HG03139 (cell line): ENCODE measurements at regions not wholly inside any gene's neighbourhood (a gene's known extent, or its start where the extent isn't known, plus 50 kb on each side); places are given as distances from the start of the nearest gene placed in this dataset.
A peak's percentile ranks its signal among the peaks of the same experiment; 100 is the strongest.
"Not testable (repeated sequence)": the region's sequence is repeated elsewhere in the genome, so short reads cannot be mapped to it uniquely, and the experiment has no call there.

ENCODE experiments used
- ATAC-seq: cut with Tn5 transposase; IDR thresholded peaks from one replicate; pipeline ENCODE4 v1.9.1; 2021; ENCODE audit not compliant: unreplicated experiment

DNA sequence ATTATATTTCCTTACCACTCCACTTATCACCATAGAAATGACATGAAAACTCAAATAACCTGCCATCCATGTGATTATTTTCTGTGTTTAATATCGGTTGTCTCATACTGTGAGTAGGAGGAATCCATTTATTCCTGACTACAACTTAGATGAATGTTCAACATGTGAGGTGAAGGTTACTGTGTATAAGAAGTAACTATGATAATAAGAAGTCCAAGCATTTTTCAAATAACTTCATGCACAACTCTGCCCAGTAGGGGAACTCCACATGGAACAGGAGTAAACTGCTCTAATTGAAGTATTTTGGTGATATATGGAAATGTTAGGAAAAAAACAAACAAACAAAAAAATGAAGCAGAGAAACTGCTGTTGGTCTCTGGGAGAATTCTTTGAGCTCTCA, 447.5 kb upstream of the GRIN3A start:
- no peak for ATAC-seq

DNA sequence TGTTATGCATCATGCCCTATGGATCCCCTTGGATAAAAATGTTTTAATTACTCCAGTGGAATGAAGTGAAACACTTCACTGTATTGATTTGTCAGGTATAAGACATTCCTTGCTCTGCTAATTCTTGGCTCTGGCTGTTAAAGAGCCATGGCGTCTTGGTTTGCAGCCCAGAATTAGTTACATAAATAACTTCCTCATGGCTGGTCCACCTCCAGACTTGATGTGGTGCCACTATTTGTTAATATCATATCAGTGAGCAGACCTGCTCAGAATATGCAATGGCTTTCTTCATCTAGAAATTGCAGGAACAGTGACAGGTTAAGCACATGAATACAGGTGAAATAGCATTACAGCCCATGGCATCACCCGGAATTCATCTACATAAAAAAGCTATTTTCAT, 446.9 kb upstream of the GRIN3A start:
- ATAC-seq = no peak

- ATAC-seq = no peak
Measured at GRCh38 chr9:102178811-102179210, 440.4 kb upstream of the GRIN3A start.

DNA sequence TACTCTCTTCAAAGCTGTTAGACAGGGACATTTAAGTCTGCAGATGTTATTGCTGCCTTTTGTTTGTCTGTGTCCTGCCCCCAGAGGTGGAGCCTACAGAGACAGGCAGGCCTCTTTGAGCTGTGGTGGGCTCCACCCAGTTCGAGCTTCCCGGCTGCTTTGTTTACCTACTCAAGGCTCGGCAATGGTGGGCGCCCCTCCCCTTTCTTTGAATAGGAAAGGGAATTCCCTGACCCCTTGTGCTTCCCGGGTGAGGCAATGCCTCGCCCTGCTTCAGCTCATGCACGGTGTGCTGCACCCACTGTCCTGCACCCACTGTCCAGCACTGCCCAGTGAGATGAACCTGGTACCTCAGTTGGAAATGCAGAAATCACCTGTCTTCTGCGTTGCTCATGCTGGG, 435.8 kb upstream of the GRIN3A start:
- ATAC-seq = not testable (repeated sequence)

DNA sequence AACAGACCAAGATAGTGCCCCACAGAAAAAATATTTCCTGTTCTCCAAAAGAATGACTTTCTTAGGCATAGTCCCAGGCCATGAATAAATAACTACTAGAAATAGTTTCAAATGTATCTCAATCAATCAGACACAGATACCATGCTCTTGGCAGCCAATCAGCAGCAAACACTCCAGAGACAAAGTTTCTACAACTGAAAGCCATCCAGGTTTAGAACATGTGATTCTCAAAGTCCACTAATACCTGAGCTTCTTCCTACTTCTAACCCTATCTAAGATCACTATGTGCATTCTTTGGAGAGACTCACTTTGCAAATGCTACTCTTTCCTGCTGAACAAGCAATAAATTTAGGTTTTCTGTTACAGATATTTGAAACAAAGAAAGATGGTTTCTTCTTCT, 425.8 kb upstream of the GRIN3A start:
- no peak for ATAC-seq

DNA sequence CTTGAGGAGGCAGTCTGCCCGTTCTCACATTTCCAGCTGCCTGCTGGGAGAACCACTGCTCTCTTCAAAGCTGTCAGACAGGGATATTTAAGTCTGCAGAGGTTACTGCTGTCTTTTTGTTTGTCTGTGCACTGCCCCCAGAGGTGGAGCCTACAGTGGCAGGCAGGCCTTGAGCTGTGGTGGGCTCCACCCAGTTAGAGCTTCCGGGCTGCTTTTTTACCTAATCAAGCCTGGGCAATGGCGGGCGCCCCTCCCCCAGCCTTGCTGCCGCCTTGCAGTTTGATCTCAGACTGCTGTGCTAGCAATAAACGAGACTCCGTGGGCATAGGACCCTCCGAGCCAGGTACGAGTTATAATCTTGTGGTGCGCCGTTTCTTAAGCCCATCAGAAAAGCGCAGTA, 414.6 kb upstream of the GRIN3A start:
- not testable (repeated sequence) for ATAC-seq

- ATAC-seq = no peak
Measured at GRCh38 chr9:102135768-102136167, 397.3 kb upstream of the GRIN3A start.

DNA sequence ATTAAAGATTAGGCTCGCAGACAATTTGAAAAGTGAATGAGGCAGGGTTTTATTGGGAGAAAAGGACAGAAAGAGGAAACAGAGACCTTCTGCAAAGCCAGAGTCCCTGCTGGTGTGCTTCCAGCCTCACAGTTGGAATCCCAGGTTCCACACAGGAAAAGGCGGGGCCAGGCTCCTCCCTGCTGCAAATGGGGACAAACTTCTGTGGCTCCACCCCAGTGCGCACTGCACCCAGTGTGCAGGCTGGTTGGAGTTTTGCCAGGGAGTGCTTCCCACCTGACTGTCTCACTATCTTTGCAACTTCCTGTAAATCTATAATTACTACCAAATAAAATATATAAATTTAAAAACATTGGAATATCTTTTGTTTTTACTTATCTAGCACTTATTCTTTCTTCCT, 386.0 kb upstream of the GRIN3A start:
- no peak for ATAC-seq

DNA sequence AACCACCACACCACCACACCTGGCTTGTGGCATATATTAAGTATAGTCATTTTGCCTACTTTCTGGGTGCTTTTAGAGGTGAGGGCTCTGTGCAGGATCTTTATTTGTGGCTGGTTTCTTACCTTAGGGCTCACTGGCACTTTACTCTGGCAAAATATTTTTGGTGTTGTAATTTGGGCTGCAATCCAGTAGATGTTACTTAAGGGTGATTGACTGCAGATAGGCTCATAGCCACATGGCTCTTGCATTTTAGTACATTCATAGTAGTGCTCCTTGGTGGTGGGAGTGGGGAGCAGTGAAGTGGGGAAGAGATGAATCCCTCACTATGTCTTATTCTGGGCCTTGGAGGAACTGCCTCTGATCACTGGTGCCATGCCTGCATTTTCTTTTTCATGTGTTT, 376.1 kb upstream of the GRIN3A start:
- no peak for ATAC-seq

- ATAC-seq = no peak
Measured at GRCh38 chr9:102113191-102113590, 374.7 kb upstream of the GRIN3A start.

DNA sequence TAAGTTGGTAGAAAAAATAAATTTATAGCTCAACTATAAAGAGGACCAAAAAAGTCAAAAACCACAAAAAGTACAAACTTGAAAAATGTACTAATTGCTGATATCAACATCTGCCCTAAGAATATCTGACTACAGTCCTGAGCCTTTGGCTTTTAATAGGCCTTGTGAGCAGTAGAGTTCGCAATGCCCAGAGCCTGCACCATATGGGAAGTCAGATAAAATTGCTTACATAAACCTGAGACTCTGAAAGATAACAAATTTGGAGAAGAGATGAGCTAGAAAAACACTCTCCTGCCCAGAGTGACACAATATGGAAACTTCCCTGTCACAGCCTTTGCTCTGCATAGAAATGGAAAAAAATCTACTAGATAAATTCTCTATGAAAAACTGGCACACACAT, 368.0 kb upstream of the GRIN3A start:
- no peak for ATAC-seq

GRCh38 chr9:102101723-102102122, 363.3 kb upstream of the GRIN3A start:
- no peak for ATAC-seq

- ATAC-seq = no peak
Measured at GRCh38 chr9:102087141-102087540, 348.7 kb upstream of the GRIN3A start.

DNA sequence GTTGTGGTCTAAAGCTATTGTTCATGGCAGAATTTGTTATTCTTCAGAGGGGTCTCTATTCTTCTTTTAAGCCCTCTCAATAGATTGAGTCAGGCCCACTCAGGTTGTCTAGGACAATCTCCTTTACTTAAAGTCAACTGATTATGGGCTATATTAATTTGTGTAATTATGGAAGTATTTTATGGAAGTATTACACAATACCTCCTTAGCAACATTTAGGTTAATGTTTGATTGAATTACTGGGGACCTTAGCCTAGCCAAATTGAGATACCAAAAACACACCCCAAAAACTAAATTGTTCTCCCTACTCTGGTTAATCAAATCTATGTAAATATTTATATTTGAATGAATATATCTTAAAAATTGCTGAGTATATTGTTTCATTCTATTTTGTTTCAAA, 347.1 kb upstream of the GRIN3A start:
- no peak for ATAC-seq

GRCh38 chr9:102072059-102072764, 333.8 kb upstream of the GRIN3A start:
- ATAC-seq = no peak

DNA sequence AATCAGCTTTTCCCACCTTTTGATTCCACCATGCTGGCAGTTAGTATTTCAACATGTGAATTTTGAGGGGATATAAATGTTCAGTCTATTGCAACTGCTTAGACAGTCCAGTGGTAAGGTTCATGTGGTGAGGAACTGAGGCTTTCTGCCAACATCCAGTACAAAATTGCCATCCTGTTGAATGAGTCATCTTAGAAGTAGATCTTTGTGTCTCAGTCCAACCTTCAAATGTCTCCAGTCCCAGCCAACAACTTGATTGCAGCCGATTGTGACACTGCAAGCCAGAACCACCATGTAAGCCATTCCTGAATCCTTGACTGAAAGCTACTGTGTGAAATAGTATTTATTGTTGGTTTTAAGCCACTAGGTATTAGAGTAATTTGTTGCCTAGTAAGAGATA, 331.5 kb upstream of the GRIN3A start:
- no peak for ATAC-seq

- no peak for ATAC-seq
Measured at GRCh38 chr9:102054811-102055210, 316.4 kb upstream of the GRIN3A start.

DNA sequence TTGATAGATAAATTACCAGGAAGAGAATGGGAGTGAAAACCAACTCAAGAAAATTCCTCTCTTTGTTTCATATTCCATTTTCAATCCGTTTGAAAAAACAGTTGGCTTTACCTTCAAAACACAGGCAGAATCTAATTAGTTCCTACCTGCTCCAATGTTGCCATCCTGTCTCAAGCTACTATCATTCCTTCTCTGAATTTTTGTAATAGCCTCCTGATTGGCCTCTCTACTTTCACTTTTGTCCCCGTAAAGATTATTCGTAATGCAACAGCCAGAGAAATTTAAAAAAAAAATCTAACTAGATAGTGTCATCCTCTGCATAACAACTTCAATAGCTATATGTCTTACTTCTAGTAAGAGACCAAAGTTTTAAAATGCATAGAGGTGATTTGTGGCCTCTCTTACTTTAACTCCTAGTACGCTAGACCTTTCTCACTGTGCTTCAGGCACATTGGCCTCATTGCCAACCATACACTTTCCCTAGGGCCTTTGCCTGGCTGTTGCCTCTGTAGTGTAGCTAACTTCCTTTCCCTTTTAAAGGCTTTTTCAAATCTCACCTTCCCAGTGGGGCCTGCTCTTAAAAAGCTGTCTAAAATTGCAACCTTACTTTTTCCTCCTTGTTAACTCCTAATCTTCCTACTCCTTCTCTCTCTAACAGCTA, 311.3 kb upstream of the GRIN3A start:
- ATAC-seq = peak; percentile 58

- ATAC-seq = no peak
Measured at GRCh38 chr9:102047549-102047948, 309.1 kb upstream of the GRIN3A start.

DNA sequence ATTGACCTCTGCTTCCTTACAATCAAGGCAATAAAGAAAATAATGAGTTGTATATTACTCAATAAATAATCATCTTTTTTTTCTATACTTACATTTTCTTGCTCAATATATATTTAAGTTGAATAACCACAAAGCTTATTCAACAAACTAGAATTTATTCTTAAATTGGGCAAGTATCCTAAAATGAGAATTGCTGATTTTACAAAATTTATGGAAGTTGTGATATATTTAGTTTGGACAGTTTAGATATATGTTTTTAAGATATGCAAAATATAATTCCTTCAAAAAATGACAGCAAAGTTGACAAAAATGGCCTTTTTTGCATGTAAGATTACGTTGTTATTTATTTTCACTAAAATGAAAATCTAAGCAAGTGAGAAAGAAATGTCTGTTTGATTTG, 305.7 kb upstream of the GRIN3A start:
- no peak for ATAC-seq

- no peak for ATAC-seq
Measured at GRCh38 chr9:102038006-102038405, 299.6 kb upstream of the GRIN3A start.

DNA sequence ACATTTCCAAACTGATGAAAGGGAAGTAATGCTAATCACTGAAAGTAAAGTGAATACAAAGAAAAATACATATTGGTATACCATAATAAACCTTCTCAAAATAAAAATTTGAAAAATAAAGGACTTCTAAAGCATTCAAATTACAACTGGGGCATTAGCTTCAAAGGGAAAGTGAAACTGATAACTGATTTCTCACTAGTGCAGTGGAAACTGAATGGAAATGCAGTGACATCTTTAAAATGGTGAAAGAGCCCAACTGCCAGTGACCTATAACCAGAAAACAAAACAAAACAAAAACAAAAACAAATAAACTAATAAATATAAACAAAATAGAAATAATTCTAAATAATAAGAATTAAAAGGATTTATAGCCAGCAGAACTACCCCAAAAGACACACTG, 297.5 kb upstream of the GRIN3A start:
- peak; percentile 56 for ATAC-seq

DNA sequence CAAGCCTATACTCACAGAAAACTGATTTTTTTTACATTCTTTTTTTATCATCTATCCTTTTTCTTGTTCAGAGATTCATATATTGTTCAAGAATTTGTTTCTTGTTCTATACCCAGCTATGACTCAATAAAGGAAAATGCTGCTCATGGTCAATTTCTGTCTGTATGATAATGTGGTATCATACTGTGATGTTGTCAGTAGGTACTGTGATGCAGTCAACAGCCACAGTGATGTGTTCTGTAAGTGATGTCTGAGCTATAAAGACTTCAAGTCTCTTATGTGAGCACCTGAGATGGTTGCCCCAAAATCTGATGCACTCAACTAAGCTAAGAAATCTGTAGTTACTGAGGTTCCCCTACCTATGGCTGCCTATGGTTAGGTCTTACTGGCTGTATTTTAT, 294.2 kb upstream of the GRIN3A start:
- ATAC-seq = no peak
